A549 (cell line): ENCODE measurements at regions not wholly inside any gene's neighbourhood (a gene's known extent, or its start where the extent isn't known, plus 50 kb on each side); places are given as distances from the start of the nearest gene placed in this dataset.

ENCODE experiments used
- ATAC-seq, 2 experiments: fragments of 200-7000 bp in 1 of 2; fragments of >200 bp in 1 of 2; cut with Nextera tagmentation in 1 of 2; cut with Tn5 transposase in 1 of 2; 3 replicates each; pipeline versions ENCODE4 v1.8.0 to v1.9.1; 2018 to 2020; ENCODE audit warnings: mild to moderate bottlenecking in 1 of 2, moderate library complexity in 1 of 2
- CTCF ChIA-PET: fragments of 300-600 bp; sonication (Branson Sonifier 250); formaldehyde crosslinking; extraction: SDS; loops from one replicate; lab custom pipeline; 2021; ENCODE audit warnings: antibody characterized with exemption, inconsistent platforms; lab: Yijun Ruan, JAX
- POLR2A ChIA-PET: fragments of 350-600 bp; formaldehyde crosslinking; extraction: SDS; loops from one replicate; lab custom pipeline; 2021; ENCODE audit warnings: antibody characterized with exemption, inconsistent platforms; lab: Yijun Ruan, JAX
- DNase-seq, 2 experiments: peaks; one replicate each; pipeline versions ENCODE4 v3.0.0 to v3.0.0-alpha.2; 2011 to 2016; ENCODE audit warnings: low read depth in 1 of 2, low spot score in 1 of 2
- FAIRE-seq: peaks from 2 replicates; lab custom pipeline; 2011; peaks lifted over from hg19 to GRCh38; lab: Jason Lieb, UNC
- H3K27ac ChIP-seq, 2 experiments: fragments of >200 bp; sonication (Bioruptor Twin); formaldehyde crosslinking; 3 replicates each; pipeline ENCODE4 v1.5.1; 2016 to 2017
- H3K4me1 ChIP-seq: fragments of >200 bp; sonication (Bioruptor Twin); formaldehyde crosslinking; 3 replicates; pipeline ENCODE4 v1.6.1; 2016
- H3K4me2 ChIP-seq: fragments of >200 bp; sonication (Bioruptor Twin); formaldehyde crosslinking; 3 replicates; pipeline ENCODE4 v1.6.1; 2016
- H3K4me3 ChIP-seq: fragments of >200 bp; sonication (Bioruptor Twin); formaldehyde crosslinking; 3 replicates; pipeline ENCODE4 v1.5.1; 2016
- H3K9me3 ChIP-seq: fragments of >200 bp; sonication (Bioruptor Twin); formaldehyde crosslinking; 3 replicates; pipeline ENCODE4 v1.6.1; 2016
- CEBPB ChIP-seq, 2 experiments: fragments of >200 bp in 1 of 2; sonication (Bioruptor Twin) in 1 of 2; formaldehyde crosslinking in 1 of 2; IDR thresholded peaks; 2 replicates each; pipeline ENCODE4 v1.6.1; 2012 to 2016
- CHD2 ChIP-seq: fragments of 150-350 bp; IDR thresholded peaks from 2 replicates; pipeline ENCODE4 v1.6.1; 2014; ENCODE audit warnings: low read length; ENCODE audit not compliant: partially characterized antibody
- ESRRA ChIP-seq: fragments of 150-350 bp; IDR thresholded peaks from 2 replicates; pipeline ENCODE4 v1.6.1; 2014; ENCODE audit warnings: mild to moderate bottlenecking, low read length, borderline replicate concordance
- GATA3 ChIP-seq: IDR thresholded peaks from 2 replicates; pipeline ENCODE4 v1.6.1; 2012; ENCODE audit warnings: borderline replicate concordance
- HDAC2 ChIP-seq: fragments of 200-600 bp; sonication (generic); IDR thresholded peaks from 2 replicates; pipeline ENCODE4 v1.6.1; 2016
- HOXB13 ChIP-seq: fragments of 250-450 bp; sonication (Bioruptor Pico); IDR thresholded peaks from 2 replicates; pipeline ENCODE4 v1.5.0; 2020; ENCODE audit warnings: low read depth, mild to moderate bottlenecking, moderate library complexity
- HOXB5 ChIP-seq: fragments of 250-450 bp; sonication (Bioruptor Pico); IDR thresholded peaks from 2 replicates; pipeline ENCODE4 v1.5.0; 2020; ENCODE audit warnings: mild to moderate bottlenecking, moderate library complexity
- JUN ChIP-seq, 2 experiments: fragments of >200 bp; sonication (Bioruptor Twin); formaldehyde crosslinking; IDR thresholded peaks; 2 replicates in 1 of 2; 3 replicates in 1 of 2; pipeline ENCODE4 v1.6.1; 2016 to 2017
- JUNB ChIP-seq: fragments of >200 bp; sonication (Bioruptor Twin); formaldehyde crosslinking; IDR thresholded peaks from 2 replicates; pipeline ENCODE4 v1.6.1; 2016
- KDM5A ChIP-seq: fragments of 200-600 bp; sonication (generic); IDR thresholded peaks from 2 replicates; pipeline ENCODE4 v1.6.1; 2016; ENCODE audit warnings: antibody characterized with exemption, mild to moderate bottlenecking
- MAFK ChIP-seq: fragments of 450-650 bp; IDR thresholded peaks from 2 replicates; pipeline ENCODE4 v1.6.1; 2014; ENCODE audit not compliant: partially characterized antibody
- MAZ ChIP-seq: fragments of 150-350 bp; IDR thresholded peaks from 2 replicates; pipeline ENCODE4 v1.6.1; 2014; ENCODE audit warnings: antibody characterized with exemption, low read depth, low read length, borderline replicate concordance
- PHF8 ChIP-seq: fragments of 200-600 bp; sonication (generic); IDR thresholded peaks from 2 replicates; pipeline ENCODE4 v1.6.1; 2016; ENCODE audit warnings: low read depth, mild to moderate bottlenecking, antibody characterized with exemption, moderate library complexity, borderline replicate concordance
- POLR2A ChIP-seq: IDR thresholded peaks from 2 replicates; pipeline ENCODE4 v1.6.1; 2012; ENCODE audit warnings: mild to moderate bottlenecking, low read length
- POLR2AphosphoS2 ChIP-seq: conservative IDR thresholded peaks from 2 replicates; pipeline ENCODE4 v1.6.1; 2012; ENCODE audit warnings: low read length, improper control_type of control experiment, inconsistent platforms
- RAD21 ChIP-seq, 2 experiments: fragments of >200 bp in 1 of 2; sonication (Bioruptor Twin) in 1 of 2; formaldehyde crosslinking in 1 of 2; IDR thresholded peaks in 1 of 2; conservative IDR thresholded peaks in 1 of 2; 2 replicates in 1 of 2; 3 replicates in 1 of 2; pipeline ENCODE4 v1.6.1; 2012 to 2018; ENCODE audit warnings: inconsistent platforms in 1 of 2
- RCOR1 ChIP-seq: fragments of 150-350 bp; IDR thresholded peaks from 2 replicates; pipeline ENCODE4 v1.6.1; 2014; ENCODE audit warnings: antibody characterized with exemption, low read length, low read depth
- SMC3 ChIP-seq: fragments of >200 bp; sonication (Bioruptor Twin); formaldehyde crosslinking; IDR thresholded peaks from 3 replicates; pipeline ENCODE4 v1.6.1; 2018; ENCODE audit warnings: inconsistent platforms
- TFCP2L1 ChIP-seq: fragments of 250-450 bp; sonication (Bioruptor Pico); IDR thresholded peaks from 2 replicates; pipeline ENCODE4 v1.5.0; 2021; ENCODE audit warnings: mild to moderate bottlenecking
- TP53 ChIP-seq: fragments of 250-450 bp; sonication (Bioruptor Pico); IDR thresholded peaks from 2 replicates; pipeline ENCODE4 v1.5.0; 2021; ENCODE audit warnings: mild to moderate bottlenecking, moderate library complexity
- ZC3H11A ChIP-seq: fragments of 450-650 bp; IDR thresholded peaks from 2 replicates; pipeline ENCODE4 v1.6.1; 2014; ENCODE audit warnings: antibody characterized with exemption, mild to moderate bottlenecking
- ZFP36 ChIP-seq: fragments of 450-650 bp; IDR thresholded peaks from 2 replicates; pipeline ENCODE4 v1.6.1; 2014; ENCODE audit warnings: borderline replicate concordance; ENCODE audit not compliant: partially characterized antibody
- ZNF302 ChIP-seq: fragments of 250-450 bp; sonication (Bioruptor Pico); IDR thresholded peaks from 2 replicates; pipeline ENCODE4 v1.9.0; 2021; ENCODE audit warnings: inconsistent platforms, mild to moderate bottlenecking, moderate library complexity
- WGBS: methylation state at CpG from one replicate; pipeline ENCODE4 v1.1.6; 2017; ENCODE audit errors: missing lambda C conversion rate; 5-methylcytosine and 5-hydroxymethylcytosine counted together
- TF ChIP-seq, protein P1 (sequence below): fragments of >200 bp; sonication (Bioruptor Twin); formaldehyde crosslinking; IDR thresholded peaks from 2 replicates; pipeline ENCODE4 v1.6.1; 2016
- TF ChIP-seq, protein P2 (sequence below): IDR thresholded peaks from 2 replicates; pipeline ENCODE4 v1.6.1; 2012
- TF ChIP-seq, protein P3 (sequence below): fragments of 250-450 bp; sonication (Bioruptor Pico); IDR thresholded peaks from 2 replicates; pipeline ENCODE4 v1.5.0; 2020; ENCODE audit warnings: low read depth, mild to moderate bottlenecking, moderate library complexity
- TF ChIP-seq, protein P4 (sequence below): fragments of 150-350 bp; IDR thresholded peaks from 2 replicates; pipeline ENCODE4 v1.6.1; 2014; ENCODE audit warnings: low read depth, mild to moderate bottlenecking, low read length

DNA sequence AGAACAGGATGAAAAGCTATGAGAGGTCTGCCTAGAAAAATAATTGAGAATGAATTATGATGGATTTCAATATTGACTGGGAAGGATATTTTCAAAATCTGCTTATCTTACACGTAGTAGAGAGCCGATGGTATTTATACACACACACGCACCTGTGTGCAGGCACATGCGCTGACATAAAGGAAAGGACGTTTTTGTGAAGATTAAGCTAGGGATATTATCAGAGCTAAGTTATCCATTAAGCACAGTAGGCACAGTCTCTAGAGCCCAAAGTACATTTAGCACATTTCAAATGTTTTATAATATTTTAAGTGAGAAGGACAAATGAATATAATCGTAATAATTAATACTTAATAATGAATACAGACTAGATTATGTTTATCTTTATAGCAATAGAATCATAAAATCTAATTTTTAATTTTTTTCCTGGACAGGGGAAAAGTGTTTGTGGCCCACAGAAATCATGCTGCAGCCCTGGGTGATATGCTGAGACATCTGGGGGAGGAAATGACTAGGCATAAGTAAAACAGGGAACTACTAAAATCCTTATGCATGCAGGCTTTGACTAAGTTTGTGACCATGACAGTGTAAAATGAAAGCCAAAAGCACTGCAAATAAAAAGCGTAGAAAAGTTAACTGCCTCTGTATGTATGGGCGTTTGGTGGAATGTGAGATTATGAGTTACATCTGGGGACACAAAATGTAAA, 146.1 kb downstream of the KITLG start:
- POLR2A ChIA-PET = no interaction called here
- TF ChIP-seq PHF8 = no peak
- no peak for TF ChIP-seq TFCP2L1 (CRISPR knock-in tag)
- TF ChIP-seq, protein P1, sequence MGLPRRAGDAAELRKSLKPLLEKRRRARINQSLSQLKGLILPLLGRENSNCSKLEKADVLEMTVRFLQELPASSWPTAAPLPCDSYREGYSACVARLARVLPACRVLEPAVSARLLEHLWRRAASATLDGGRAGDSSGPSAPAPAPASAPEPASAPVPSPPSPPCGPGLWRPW = no peak
- TF ChIP-seq HOXB5 = no peak
- TF ChIP-seq ZC3H11A = no peak
- TF ChIP-seq KDM5A = no peak
- TF ChIP-seq, protein P2, sequence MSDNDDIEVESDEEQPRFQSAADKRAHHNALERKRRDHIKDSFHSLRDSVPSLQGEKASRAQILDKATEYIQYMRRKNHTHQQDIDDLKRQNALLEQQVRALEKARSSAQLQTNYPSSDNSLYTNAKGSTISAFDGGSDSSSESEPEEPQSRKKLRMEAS = no peak
- TF ChIP-seq SMC3 = no peak
- no peak for TF ChIP-seq HOXB13
- TF ChIP-seq ZNF302 = no peak
- no peak for TF ChIP-seq MAZ
- no peak for TF ChIP-seq ZFP36
- TF ChIP-seq, protein P3, sequence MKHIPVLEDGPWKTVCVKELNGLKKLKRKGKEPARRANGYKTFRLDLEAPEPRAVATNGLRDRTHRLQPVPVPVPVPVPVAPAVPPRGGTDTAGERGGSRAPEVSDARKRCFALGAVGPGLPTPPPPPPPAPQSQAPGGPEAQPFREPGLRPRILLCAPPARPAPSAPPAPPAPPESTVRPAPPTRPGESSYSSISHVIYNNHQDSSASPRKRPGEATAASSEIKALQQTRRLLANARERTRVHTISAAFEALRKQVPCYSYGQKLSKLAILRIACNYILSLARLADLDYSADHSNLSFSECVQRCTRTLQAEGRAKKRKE (CRISPR knock-in tag) = no peak
- TF ChIP-seq POLR2A = no peak
- TF ChIP-seq HDAC2 = no peak
- DNase-seq (no peak), FAIRE-seq (no peak), ATAC-seq (no peak)
- Histone ChIP-seq H3K9me3 (no peaks in the 10 kb centered on the region; the same call in 2 of the 3 replicates), H3K27ac (no peak overlapping the region), H3K4me3 (no peak overlapping the region), H3K4me1 (no peaks in the 10 kb centered on the region), H3K4me2 (no peak overlapping the region)
- CTCF ChIA-PET = interaction anchor here (0.6 kb wide), 1 partner anchor 124 kb away, joined by 3 read pairs; no protein-coding TSS in a partner anchor
- WGBS = 75% methylated on average over 8 of the region's 8 CpGs

DNA sequence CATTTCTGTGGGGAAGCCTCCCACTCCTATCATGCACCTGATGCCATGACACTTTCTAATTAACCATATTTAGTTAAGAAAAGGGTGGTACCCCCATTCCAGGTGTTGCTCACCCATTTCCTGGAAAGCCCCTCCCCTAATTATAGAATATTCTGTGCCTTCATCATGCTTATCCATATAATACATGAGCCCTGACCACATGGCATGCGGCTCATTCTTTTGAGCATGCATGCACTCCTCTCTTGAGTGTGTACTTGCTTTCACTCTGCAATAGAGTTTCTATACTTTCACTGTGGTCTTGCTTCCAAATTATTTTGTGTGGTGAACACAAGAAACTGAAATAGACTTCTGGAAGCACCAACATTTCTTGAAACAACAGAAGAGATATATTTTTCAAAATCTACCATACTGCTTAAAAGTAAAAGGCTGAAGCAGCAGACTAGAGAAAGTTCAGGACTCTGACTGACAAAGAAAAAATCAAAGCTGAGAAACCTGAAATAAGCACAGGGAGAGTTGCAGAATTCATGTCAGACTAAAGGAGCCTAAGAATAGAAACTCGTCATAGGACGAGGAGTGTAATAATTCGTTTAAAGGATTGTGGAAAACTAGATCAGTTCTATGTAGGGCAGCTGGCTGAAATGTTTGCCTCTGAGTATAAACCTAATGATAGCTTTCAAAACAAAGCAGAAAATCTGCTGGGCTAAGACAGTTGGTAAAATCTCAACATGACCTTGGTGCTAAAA, 144.8 kb downstream of the KITLG start:
- no peaks in the 10 kb centered on the region for H3K4me1 ChIP-seq
- H3K4me2 ChIP-seq = no peak overlapping the region
- H3K27ac ChIP-seq = no peak overlapping the region
- CTCF ChIA-PET = no interaction called here
- no peak for FAIRE-seq
- DNase-seq = no peak
- TF ChIP-seq GATA3 = no peak
- H3K9me3 ChIP-seq = no peaks in the 10 kb centered on the region; the same call in 2 of the 3 replicates
- no peak overlapping the region for H3K4me3 ChIP-seq
- POLR2A ChIA-PET = no interaction called here
- 84% methylated on average over 4 of the region's 4 CpGs for WGBS
- no peak for ATAC-seq

DNA sequence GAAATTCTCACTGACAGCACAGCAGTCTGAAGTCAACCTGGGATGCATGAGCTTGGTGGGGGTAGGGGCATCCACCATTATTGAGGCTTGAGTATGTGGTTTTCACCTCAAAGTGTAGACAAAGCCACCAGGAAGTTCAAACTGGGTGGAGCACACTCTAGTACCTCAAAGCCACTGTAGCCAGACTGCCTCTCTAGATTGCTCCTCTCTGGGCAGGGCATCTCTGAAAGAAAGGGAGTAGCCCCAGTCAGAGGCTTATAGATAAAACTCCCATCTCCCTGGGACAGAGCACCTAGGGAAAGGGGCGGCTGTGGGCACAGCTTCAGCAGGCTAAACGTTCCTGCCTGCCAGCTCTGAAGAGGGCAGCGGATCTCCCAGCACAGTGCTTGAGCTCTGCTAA, 143.0 kb downstream of the KITLG start:
- no peak for ATAC-seq
- no peak for FAIRE-seq
- no peak for DNase-seq
- Histone ChIP-seq H3K27ac (no peak overlapping the region), H3K4me2 (no peak overlapping the region), H3K9me3 (peaks cover 2% of the 10 kb centered on the region; the same call in 1 of the 3 replicates), H3K4me3 (no peak overlapping the region), H3K4me1 (no peaks in the 10 kb centered on the region)
- WGBS = 56% methylated on average over 3 of the region's 3 CpGs
- ChIA-PET CTCF (interaction anchor here (0.6 kb wide), 1 partner anchor 88 kb away, joined by 3 read pairs; no protein-coding TSS in a partner anchor), POLR2A (no interaction called here)
- TF ChIP-seq ESRRA (no peak), JUNB (no peak), PHF8 (no peak), TFCP2L1 (CRISPR knock-in tag) (no peak), MAFK (no peak), CHD2 (no peak), JUN (IDR thresholded peaks at IDR 0.05) (no peak), HOXB5 (no peak), GATA3 (no peak), RCOR1 (no peak), TP53 (no peak), CEBPB (IDR thresholded peaks at IDR 0.05) (no peak), POLR2AphosphoS2 (no peak), ZFP36 (no peak), POLR2A (no peak), RAD21 (conservative IDR thresholded peaks at IDR 0.05 in 1 of 2, IDR thresholded peaks at IDR 0.05 in 1 of 2) (no peak)
- TF ChIP-seq, protein P4, sequence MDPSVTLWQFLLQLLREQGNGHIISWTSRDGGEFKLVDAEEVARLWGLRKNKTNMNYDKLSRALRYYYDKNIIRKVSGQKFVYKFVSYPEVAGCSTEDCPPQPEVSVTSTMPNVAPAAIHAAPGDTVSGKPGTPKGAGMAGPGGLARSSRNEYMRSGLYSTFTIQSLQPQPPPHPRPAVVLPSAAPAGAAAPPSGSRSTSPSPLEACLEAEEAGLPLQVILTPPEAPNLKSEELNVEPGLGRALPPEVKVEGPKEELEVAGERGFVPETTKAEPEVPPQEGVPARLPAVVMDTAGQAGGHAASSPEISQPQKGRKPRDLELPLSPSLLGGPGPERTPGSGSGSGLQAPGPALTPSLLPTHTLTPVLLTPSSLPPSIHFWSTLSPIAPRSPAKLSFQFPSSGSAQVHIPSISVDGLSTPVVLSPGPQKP = no peak
